Gastroesophageal sphincter (tissue), 3 donors: ENCODE measurements at regions not wholly inside any gene's neighbourhood (a gene's known extent, or its start where the extent isn't known, plus 50 kb on each side); places are given as distances from the start of the nearest gene placed in this dataset.

Experiments used
- CTCF ChIP-seq, 4 experiments: fragments of 200-600 bp in 2 of 4; fragments of 450-650 bp in 2 of 4; sonication (generic) in 1 of 4; IDR thresholded peaks; one replicate each; pipeline ENCODE4 v1.5.1; 2017 to 2019; ENCODE audit warnings: antibody characterized with exemption in 4 of 4, mild to moderate bottlenecking in 2 of 4, moderate library complexity in 2 of 4
- EP300 ChIP-seq: sonication (generic); formaldehyde crosslinking; IDR thresholded peaks from one replicate; pipeline ENCODE4 v1.6.1; 2017; ENCODE audit warnings: antibody characterized with exemption, mild to moderate bottlenecking
- POLR2A ChIP-seq, 2 donors: fragments of 450-650 bp; IDR thresholded peaks; one replicate each; pipeline ENCODE4 v1.6.1; 2017; ENCODE audit warnings: antibody characterized with exemption in 2 of 2, mild to moderate bottlenecking in 2 of 2, moderate library complexity in 1 of 2
- POLR2AphosphoS5 ChIP-seq: sonication (generic); formaldehyde crosslinking; IDR thresholded peaks from one replicate; pipeline ENCODE4 v1.6.1; 2017; ENCODE audit warnings: antibody characterized with exemption

DNA sequence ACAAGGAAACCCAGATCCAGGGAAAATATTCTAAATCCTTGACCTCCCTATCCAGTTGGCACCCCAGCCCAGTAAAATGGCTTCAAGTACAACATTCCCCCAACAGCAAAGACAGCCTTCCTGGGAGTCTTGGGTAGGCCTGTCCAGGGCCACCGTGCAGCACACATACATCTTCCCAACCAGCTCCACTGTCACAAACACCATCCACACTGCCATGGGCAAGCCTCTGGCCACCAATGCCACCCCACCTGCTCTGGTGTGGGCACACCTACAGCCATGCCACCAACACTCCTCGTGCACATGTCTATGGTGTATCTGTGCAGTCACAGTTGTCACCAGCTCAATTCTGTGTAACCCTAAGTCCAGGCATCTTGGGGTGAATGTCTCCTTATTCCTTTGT, 193.2 kb downstream of the DAD1 start:
- TF ChIP-seq CTCF (IDR thresholded peaks at IDR 0.05) (no peak), POLR2AphosphoS5 (no peak), POLR2A (IDR thresholded peaks at IDR 0.05) (no peak), EP300 (no peak)
